Epithelial cell of proximal tubule (primary cell): ENCODE measurements at regions not wholly inside any gene's neighbourhood (a gene's known extent, or its start where the extent isn't known, plus 50 kb on each side); places are given as distances from the start of the nearest gene placed in this dataset.
"Not testable (repeated sequence)": the region's sequence is repeated elsewhere in the genome, so short reads cannot be mapped to it uniquely, and the experiment has no call there.

Experiments
- DNase-seq: peaks from one replicate; pipeline ENCODE4 v3.0.0-alpha.2; 2011; ENCODE audit warnings: low read depth
- H3K4me3 ChIP-seq: 2 replicates; pipeline ENCODE4 v1.5.1; 2011; ENCODE audit warnings: low read depth, mild to moderate bottlenecking, low read length
- TF ChIP-seq, protein P1 (sequence below): conservative IDR thresholded peaks from 2 replicates; pipeline ENCODE4 v1.5.1; 2012; ENCODE audit warnings: low read depth, mild to moderate bottlenecking, low read length

DNA sequence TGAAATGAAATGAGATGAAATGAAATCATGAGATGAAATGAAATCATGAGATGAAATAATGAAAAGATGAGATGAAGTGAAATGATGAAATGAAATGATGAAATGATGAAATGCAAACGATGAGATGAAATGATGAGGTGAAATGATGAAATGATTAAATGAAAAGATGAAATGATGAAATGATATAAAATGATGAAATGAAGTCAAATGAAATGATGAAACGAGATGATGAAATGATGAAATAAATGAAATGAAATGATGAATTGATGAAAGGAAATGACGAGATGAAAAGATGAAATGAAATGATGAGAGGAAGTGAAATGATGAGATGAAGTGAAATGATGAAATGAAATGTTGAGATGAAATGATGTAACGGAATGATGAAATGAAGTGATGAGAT lies 595.6 kb downstream of the TP53TG3F start:
- H3K4me3 ChIP-seq = no peak overlapping the region
- TF ChIP-seq, protein P1, sequence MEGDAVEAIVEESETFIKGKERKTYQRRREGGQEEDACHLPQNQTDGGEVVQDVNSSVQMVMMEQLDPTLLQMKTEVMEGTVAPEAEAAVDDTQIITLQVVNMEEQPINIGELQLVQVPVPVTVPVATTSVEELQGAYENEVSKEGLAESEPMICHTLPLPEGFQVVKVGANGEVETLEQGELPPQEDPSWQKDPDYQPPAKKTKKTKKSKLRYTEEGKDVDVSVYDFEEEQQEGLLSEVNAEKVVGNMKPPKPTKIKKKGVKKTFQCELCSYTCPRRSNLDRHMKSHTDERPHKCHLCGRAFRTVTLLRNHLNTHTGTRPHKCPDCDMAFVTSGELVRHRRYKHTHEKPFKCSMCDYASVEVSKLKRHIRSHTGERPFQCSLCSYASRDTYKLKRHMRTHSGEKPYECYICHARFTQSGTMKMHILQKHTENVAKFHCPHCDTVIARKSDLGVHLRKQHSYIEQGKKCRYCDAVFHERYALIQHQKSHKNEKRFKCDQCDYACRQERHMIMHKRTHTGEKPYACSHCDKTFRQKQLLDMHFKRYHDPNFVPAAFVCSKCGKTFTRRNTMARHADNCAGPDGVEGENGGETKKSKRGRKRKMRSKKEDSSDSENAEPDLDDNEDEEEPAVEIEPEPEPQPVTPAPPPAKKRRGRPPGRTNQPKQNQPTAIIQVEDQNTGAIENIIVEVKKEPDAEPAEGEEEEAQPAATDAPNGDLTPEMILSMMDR = no peak
- no peak for DNase-seq

DNA sequence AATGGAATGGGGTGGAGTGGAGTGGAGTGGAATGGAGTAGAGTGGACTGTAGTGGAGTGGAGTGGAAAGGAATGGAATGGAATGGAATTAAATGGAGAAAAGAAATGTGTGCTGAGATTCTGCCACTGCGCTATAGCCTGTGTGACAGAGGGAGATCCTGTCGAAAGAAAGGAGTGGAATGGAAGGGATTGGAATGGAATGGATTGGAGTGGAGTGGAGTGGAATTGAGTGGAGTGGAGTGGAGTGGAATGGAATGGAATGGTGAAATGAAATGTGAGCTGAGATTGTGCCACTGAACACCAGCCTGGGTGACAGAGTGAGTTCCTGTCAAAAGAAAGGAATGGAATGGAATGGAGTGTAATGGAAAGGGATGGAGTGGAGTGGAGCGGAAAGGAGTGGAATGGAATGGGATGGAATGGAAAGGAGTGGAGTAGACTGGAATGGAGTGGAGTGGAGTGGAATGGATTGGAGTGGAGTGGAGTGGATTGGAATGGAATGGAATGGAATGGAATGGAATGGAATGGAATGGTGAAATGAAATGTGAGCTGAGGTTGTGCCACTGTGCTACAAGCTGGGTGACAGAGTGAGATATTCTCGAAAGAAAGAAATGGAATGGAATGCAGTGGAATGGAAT lies 603.3 kb downstream of the TP53TG3F start:
- H3K4me3 ChIP-seq, DNase-seq: not testable (repeated sequence)

DNA sequence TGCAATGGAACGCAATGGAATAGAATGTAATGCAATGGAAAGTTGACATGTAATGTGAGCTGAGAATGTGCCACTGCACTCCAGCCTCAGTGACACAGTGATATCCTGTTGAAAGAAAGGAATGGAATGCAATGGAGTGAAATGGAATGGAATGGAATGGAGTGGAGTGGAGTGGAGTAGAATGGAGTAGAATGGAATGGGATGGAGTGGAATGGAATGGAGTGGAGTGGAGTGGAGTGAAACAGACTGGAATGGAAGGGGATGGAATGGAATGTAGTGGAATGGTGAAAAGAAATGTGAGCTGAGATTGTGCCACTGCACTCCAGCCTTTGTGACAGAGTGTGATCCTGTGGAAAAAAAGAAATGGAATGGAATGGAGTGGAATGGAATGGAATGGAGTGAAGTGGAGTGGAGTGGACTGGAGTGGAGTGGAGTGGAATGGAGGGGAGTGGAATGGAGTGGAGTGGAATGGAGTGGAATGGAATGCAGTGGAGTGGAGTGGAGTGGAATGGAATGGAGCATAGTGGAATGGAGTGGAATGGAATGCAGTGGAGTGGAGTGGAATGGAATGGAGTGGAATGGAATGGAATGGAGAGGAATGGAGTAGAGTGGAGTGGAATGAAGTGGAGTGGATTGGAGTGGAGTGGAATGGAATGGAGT lies 604.2 kb downstream of the TP53TG3F start:
- DNase-seq, H3K4me3 ChIP-seq: not testable (repeated sequence)

DNA sequence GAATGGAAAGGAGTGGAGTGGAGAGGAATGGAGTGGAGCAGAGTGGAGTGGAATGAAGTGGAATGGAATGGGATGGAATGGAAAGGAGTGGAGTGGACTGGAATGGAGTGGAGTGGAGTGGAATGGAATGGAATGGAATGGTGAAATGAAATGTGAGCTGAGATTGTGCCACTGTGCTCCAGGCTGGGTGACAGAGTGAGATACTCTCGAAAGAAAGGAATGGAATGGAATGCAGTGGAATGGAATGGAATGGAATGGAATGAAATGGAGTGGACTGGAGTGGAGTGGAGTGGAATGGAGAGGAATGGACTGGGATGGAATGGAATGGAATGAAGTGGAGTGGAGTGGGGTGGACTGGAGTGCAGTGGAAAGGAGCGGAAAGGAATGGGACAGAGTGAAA lies 605.2 kb downstream of the TP53TG3F start:
- not testable (repeated sequence) for DNase-seq, H3K4me3 ChIP-seq

DNA sequence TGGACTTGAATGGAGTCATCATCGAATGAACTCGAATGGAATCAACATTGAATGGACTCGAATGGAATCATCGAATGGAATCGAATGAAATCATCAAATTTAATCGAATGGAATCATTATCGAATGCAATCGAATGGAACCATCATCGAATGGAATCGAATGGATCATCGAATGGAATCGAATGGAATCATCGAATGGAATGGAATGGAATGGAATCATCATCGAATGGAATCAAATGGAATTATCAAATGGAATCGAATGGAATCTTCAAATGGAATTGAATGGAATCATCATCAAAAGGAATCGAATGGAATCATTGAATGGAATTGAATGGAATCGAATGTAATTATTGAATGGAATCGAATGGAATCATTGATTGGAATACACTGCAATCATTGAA lies 610.3 kb downstream of the TP53TG3F start:
- not testable (repeated sequence) for H3K4me3 ChIP-seq, DNase-seq

DNA sequence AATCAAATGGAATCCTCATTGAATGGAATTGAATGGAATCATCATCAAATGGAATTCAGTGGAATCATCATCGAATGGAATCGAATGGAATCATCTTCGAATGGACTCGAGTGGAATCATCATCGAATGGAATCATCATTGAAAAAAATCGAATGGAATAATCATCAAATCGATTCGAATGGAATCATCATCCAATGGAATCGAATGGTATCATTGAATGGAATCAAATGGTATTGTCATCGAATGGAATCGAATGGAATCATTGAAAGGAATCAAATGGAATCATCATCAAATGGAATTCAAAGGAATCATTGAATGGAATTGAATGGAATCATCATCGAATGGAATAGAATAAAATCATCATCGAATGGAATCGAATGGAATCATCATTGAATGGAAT lies 619.3 kb downstream of the TP53TG3F start:
- DNase-seq = peak; percentile 9
- H3K4me3 ChIP-seq = no peak overlapping the region
- TF ChIP-seq, protein P1 = no peak

DNA sequence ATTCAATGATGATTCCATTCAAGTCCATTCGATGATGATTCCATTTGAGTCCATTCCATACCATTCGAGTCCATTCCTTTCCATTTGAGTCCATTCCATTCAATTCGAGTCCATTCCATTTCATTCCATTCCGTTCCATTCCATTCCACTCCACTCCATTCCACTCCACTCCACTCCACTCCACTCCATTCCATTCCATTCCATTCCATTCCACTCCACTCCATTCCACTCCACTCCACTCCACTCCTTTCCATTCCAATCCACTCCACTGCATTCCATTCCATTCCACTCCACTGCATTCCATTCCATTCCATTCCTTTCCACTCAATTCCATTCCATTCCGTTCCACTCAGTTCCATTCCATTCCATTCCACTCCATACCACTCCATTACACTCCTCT lies 625.6 kb downstream of the TP53TG3F start:
- H3K4me3 ChIP-seq, DNase-seq: not testable (repeated sequence)

DNA sequence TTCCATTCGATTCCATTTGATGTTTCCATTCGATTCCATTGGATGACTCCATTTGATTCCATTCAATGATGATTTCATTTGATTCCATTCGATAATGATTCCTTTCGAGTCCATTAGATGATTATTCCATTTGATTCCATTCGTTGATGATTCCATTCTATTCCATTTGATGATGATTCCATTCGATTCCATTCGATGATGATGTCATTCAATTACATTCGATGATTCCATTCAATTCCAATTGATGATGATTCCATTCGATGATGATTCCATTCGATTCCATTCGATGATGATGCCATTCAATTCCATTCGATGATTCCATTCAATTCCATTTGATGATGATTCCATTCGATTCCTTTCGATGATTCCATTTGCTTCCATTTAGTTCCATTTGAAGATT lies 635.6 kb downstream of the TP53TG3F start:
- DNase-seq, H3K4me3 ChIP-seq: not testable (repeated sequence)

DNA sequence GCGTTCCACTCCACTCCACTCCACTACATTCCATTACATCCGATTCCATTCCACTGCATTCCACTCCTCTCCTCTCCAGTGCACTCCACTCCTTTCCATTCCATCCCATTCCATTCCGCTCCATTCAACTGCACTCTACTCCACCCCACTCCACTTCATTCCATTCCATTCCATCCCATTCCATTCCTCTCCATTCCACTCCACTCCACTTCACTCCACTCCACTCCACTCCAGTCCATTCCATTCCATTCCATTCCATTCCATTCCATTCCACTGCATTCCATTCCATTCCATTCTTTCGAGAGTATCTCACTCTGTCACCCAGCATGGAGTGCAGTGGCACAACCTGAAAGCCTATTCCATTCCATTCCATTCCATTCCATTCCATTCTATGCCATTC lies 637.5 kb downstream of the TP53TG3F start:
- H3K4me3 ChIP-seq, DNase-seq: not testable (repeated sequence)

DNA sequence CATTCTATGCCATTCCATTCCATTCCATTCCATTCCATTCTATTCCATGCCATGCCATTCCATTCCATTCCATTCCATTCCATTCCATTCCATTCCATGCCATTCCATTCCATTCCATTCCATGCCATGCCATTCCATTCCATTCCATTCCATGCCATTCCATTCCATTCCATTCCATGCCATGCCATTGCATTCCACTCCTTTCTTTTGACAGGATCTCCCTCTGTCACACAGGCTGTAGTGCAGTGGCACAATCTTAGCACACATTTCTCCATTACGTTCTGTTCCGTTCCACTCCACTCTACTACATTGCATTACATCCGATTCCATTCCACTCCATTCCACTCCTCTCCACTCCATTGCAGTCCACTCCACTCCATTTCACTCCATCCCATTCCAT lies 637.9 kb downstream of the TP53TG3F start:
- H3K4me3 ChIP-seq, DNase-seq: not testable (repeated sequence)

DNA sequence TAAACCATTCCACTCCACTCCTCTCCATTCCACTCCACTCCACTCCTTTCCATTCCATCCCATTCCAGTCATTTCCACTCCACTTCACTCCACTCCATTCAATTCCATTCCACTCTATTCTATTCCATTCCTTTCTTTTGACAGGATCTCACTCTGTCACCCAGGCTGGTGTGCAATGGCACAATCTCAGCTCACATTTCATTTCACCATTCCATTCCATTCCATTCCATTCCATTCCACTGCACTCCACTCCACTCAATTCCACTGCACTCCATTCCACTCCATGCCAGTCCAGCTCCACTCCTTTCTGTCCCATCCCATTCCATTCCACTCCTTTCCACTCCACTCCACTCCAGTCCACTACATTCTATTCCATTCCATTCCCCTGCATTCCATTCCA lies 638.6 kb downstream of the TP53TG3F start:
- H3K4me3 ChIP-seq, DNase-seq: not testable (repeated sequence)

DNA sequence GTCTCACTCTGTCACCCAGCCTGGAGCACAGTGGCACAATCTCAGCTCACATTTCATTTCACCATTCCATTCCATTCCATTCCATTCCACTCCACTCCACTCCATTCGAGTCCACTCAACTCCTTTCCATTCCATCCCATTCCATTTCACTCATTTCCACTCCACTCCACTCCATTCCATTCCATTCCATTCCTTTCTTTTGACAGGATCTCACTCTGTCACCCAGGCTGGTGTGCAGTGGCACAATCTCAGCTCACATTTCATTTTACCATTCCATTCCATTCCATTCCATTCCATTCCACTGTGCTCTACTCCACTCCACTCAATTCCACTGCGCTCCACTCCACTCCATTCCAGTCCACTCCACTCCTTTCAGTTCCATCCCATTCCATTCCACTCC lies 639.6 kb downstream of the TP53TG3F start:
- DNase-seq, H3K4me3 ChIP-seq: not testable (repeated sequence)
